ENCODE measurements at regions not wholly inside any gene's neighbourhood (a gene's known extent, or its start where the extent isn't known, plus 50 kb on each side); places are given as distances from the start of the nearest gene placed in this dataset.
A peak's percentile ranks its signal among the peaks of the same experiment; 100 is the strongest.

- in situ Hi-C loops (cut with MboI) (no loop called here), intact Hi-C loops (cut with micrococcal nuclease) (no loop called here)
- Histone ChIP-seq H2AFZ (ENCODE audit: low read depth, low read length) (no peak overlapping the region), H3K9ac (ENCODE audit: insufficient read depth in 1 of 2, low read depth in 2 of 2, low read length in 2 of 2) (no peak overlapping the region), H4K20me1 (replicated peaks; ENCODE audit: control insufficient read depth, insufficient read depth, low read length) (no peaks in the 10 kb centered on the region), H3K9me1 (ENCODE audit: control insufficient read depth, insufficient read depth, low read length) (no peaks in the 10 kb centered on the region), H3K9me3 (replicated peaks; ENCODE audit: control insufficient read depth, insufficient read depth, low read depth, low read length) (no peaks in the 10 kb centered on the region), H3K79me2 (ENCODE audit: control insufficient read depth, insufficient read depth, low read length) (no peaks in the 10 kb centered on the region), H3K27me3 (ENCODE audit: control insufficient read depth in 2 of 2, insufficient read depth in 2 of 2, low read length in 2 of 2) (no peaks in the 10 kb centered on the region), H3K4me2 (ENCODE audit: insufficient read depth, low read length) (no peak overlapping the region), H3K4me1 (replicated peaks in 1 of 2; ENCODE audit: control insufficient read depth in 2 of 2, insufficient read depth in 2 of 2, low read length in 2 of 2) (no peaks in the 10 kb centered on the region), H3K27ac (ENCODE audit: extremely low read depth, low read depth, low read length) (no peak overlapping the region), H3K4me3 (no peak overlapping the region), H3K36me3 (ENCODE audit: control insufficient read depth, insufficient read depth, low read length) (no peaks in the 10 kb centered on the region)
- DNase-seq (ENCODE audit: extremely low read depth in 1 of 4, low spot score in 3 of 4) (no peak), ATAC-seq (no peak), FAIRE-seq (no peak)
- no TSS peak for BruUV-seq (replicated peaks)
- 4% methylated on average over 3 of the region's 3 CpGs for WGBS (ENCODE audit: insufficient coverage, low coverage, missing lambda C conversion rate)
- POLR2A ChIA-PET, result no interaction called here
- TF ChIP-seq PURB (CRISPR knock-in tag; IDR thresholded peaks at IDR 0.05; ENCODE audit: low read depth), result no peak
- TF ChIP-seq ZNF639 (CRISPR knock-in tag; conservative IDR thresholded peaks at IDR 0.05 in 1 of 2, IDR thresholded peaks at IDR 0.05 in 1 of 2), result no peak
- TF ChIP-seq LARP7 (IDR thresholded peaks at IDR 0.05), result no peak
- CTCF ChIA-PET (ENCODE audit: low intra/inter-chr PET ratio), result no interaction called here
Observed at GRCh38 chr5:63070001-63070400, 491.4 kb downstream of the LRRC70 start.

GRCh38 chr5:63055421-63055820 lies 476.8 kb downstream of the LRRC70 start:
- no peak overlapping the region for H3K4me2 ChIP-seq (ENCODE audit: insufficient read depth, low read length)
- intact Hi-C loops (cut with micrococcal nuclease), result no loop called here
- TF ChIP-seq SOX6 (IDR thresholded peaks at IDR 0.05), result 0 out of 2 replicates have a peak, but pooled peaks have one; percentile 24

More at GRCh38 chr5:63055421-63055820, 476.8 kb downstream of the LRRC70 start:
- Histone ChIP-seq H3K79me2 (ENCODE audit: control insufficient read depth, insufficient read depth, low read length) (no peaks in the 10 kb centered on the region), H3K9me3 (replicated peaks; ENCODE audit: control insufficient read depth, insufficient read depth, low read depth, low read length) (no peaks in the 10 kb centered on the region; the same call in 1 of the 2 replicates), H3K4me1 (replicated peaks in 1 of 2; ENCODE audit: control insufficient read depth in 2 of 2, insufficient read depth in 2 of 2, low read length in 2 of 2) (no peaks in the 10 kb centered on the region), H3K27me3 (ENCODE audit: control insufficient read depth in 2 of 2, insufficient read depth in 2 of 2, low read length in 2 of 2) (no peaks in the 10 kb centered on the region), H3K9ac (ENCODE audit: insufficient read depth in 1 of 2, low read depth in 2 of 2, low read length in 2 of 2) (no peak overlapping the region), H2AFZ (ENCODE audit: low read depth, low read length) (no peak overlapping the region), H3K27ac (ENCODE audit: extremely low read depth, low read depth, low read length) (no peak overlapping the region), H3K9me1 (ENCODE audit: control insufficient read depth, insufficient read depth, low read length) (no peaks in the 10 kb centered on the region), H3K4me3 (no peak overlapping the region), H4K20me1 (replicated peaks; ENCODE audit: control insufficient read depth, insufficient read depth, low read length) (no peaks in the 10 kb centered on the region), H3K36me3 (ENCODE audit: control insufficient read depth, insufficient read depth, low read length) (no peaks in the 10 kb centered on the region)
- ATAC-seq (no peak), FAIRE-seq (no peak), DNase-seq (ENCODE audit: extremely low read depth in 1 of 4, low spot score in 3 of 4) (peak in 1 of 4 experiments; percentile 17)
- CTCF ChIA-PET (ENCODE audit: low intra/inter-chr PET ratio), result no interaction called here
- POLR2A ChIA-PET, result no interaction called here
- WGBS (ENCODE audit: insufficient coverage, low coverage, missing lambda C conversion rate), result 0% methylated on average over 1 of the region's 1 CpG
- in situ Hi-C loops (cut with MboI), result no loop called here
- no TSS peak for BruUV-seq (replicated peaks)

Data from K562 (cell line).